ENCODE measurements at regions not wholly inside any gene's neighbourhood (a gene's known extent, or its start where the extent isn't known, plus 50 kb on each side); places are given as distances from the start of the nearest gene placed in this dataset.

DNA sequence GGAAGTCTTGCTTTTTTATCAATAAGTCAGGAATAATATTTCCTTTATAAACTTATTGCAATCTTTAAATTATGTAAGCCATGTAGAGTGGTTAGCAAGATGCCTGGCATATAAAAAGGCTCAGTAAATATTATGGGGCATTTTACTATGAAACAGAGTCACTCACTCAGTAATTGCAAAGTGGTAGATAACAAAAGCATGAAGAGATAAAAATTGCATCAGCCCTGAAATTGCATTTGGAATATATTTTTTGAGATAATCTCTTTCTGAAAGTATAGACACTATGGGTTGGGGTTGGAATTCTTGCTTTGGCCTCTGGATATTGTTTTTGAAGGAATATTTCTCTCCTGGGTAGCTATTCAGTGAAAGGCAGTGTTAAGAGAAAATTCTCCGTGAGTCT, 188.6 kb downstream of the JRKL start:
- TF ChIP-seq, protein P1, sequence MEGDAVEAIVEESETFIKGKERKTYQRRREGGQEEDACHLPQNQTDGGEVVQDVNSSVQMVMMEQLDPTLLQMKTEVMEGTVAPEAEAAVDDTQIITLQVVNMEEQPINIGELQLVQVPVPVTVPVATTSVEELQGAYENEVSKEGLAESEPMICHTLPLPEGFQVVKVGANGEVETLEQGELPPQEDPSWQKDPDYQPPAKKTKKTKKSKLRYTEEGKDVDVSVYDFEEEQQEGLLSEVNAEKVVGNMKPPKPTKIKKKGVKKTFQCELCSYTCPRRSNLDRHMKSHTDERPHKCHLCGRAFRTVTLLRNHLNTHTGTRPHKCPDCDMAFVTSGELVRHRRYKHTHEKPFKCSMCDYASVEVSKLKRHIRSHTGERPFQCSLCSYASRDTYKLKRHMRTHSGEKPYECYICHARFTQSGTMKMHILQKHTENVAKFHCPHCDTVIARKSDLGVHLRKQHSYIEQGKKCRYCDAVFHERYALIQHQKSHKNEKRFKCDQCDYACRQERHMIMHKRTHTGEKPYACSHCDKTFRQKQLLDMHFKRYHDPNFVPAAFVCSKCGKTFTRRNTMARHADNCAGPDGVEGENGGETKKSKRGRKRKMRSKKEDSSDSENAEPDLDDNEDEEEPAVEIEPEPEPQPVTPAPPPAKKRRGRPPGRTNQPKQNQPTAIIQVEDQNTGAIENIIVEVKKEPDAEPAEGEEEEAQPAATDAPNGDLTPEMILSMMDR (IDR thresholded peaks at IDR 0.05), result no peak
- no peak for TF ChIP-seq POLR2A (IDR thresholded peaks at IDR 0.05)
